ENCODE measurements at regions not wholly inside any gene's neighbourhood (a gene's known extent, or its start where the extent isn't known, plus 50 kb on each side); places are given as distances from the start of the nearest gene placed in this dataset.
"Not testable (repeated sequence)": the region's sequence is repeated elsewhere in the genome, so short reads cannot be mapped to it uniquely, and the experiment has no call there.

GRCh38 chr10:81145975-81146374, 608.3 kb downstream of the SH2D4B start:
- DNase-seq, result no peak
- intact Hi-C loops (cut with DNase I, micrococcal nuclease), result no loop called here
- ATAC-seq, result no peak

GRCh38 chr10:81146436-81146835, 608.7 kb downstream of the SH2D4B start:
- DNase-seq, result no peak
- ATAC-seq, result no peak
- intact Hi-C loops (cut with DNase I, micrococcal nuclease), result no loop called here

- ATAC-seq, result no peak
- intact Hi-C loops (cut with DNase I, micrococcal nuclease), result no loop called here
- DNase-seq, result no peak
These were observed 615.0 kb downstream of the SH2D4B start for GRCh38 chr10:81152656-81153055.

DNA sequence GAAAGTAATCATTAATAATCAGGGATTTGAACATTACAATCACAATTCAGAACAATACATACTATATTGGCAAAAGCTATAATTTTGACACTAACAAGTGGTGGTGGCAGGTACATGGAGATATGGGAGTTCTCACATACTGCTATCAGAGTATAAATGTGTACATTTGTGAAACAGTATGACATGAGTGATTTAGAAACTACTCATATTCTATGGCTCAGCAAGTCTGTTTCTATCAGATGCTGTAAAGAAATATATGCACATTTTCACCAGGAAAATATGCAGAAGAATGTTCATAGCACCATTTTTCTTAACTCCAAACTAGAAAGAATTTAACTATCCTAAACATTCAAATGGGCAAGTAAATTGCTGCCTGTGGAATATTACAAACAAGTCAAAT, 620.0 kb downstream of the SH2D4B start:
- DNase-seq (no peak), ATAC-seq (no peak)
- intact Hi-C loops (cut with DNase I, micrococcal nuclease), result no loop called here

DNA sequence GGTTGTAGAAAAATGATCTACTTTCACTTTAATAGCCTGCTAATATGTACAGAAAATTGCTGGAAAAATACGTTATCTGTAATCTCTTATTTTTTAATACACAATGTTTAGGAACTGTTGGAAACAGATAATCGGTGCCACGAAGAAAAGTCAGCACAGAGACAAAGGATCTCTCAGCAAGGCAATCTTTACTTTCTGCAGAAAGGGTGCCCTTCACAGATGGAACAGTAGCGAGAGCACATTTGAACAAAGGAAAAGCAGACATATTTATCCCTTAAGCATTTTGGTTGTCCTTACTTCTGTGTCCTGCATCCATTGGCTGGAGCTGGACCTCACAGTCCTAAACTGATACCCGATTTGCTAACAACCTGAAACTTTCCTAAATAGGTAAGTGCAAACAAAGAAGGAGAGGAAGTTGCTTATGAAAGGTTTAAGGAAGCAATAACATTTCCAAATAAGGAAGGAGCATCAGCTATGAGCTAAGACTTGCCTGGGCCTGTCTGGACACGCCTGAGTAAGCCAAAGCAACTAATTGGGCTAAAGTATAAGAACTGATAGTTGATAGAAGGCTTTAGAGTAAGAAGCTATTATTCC, 640.0 kb downstream of the SH2D4B start:
- ATAC-seq (no peak), DNase-seq (no peak)
- intact Hi-C loops (cut with DNase I, micrococcal nuclease), result no loop called here

DNA sequence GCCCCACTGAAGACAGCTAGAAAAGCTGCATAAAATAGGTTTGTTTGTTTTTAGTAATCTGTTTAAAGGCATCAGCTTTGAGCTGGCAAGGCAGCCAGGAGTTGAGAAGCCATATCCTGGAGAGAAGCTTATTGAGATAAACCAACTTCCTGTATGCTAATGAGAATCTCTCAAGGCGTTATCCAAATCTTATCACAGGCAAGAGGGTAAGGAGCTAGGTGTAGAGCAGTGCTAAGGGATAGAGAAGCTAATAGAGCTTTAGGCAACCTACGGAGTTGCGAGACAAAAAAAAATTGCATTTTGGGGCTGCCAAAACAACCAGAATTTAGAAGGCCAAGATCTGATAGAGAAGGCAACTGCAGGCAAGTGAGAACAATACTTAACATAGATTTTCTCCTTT, 641.6 kb downstream of the SH2D4B start:
- DNase-seq, result no peak
- intact Hi-C loops (cut with DNase I, micrococcal nuclease), result no loop called here
- ATAC-seq, result no peak

- intact Hi-C loops (cut with DNase I, micrococcal nuclease), result no loop called here
- peak; percentile 57 for ATAC-seq
- DNase-seq, result no peak
These were observed 642.2 kb downstream of the SH2D4B start for GRCh38 chr10:81179805-81180452.

GRCh38 chr10:81182296-81182695, 644.6 kb downstream of the SH2D4B start:
- DNase-seq, result no peak
- intact Hi-C loops (cut with DNase I, micrococcal nuclease), result no loop called here
- no peak for ATAC-seq

DNA sequence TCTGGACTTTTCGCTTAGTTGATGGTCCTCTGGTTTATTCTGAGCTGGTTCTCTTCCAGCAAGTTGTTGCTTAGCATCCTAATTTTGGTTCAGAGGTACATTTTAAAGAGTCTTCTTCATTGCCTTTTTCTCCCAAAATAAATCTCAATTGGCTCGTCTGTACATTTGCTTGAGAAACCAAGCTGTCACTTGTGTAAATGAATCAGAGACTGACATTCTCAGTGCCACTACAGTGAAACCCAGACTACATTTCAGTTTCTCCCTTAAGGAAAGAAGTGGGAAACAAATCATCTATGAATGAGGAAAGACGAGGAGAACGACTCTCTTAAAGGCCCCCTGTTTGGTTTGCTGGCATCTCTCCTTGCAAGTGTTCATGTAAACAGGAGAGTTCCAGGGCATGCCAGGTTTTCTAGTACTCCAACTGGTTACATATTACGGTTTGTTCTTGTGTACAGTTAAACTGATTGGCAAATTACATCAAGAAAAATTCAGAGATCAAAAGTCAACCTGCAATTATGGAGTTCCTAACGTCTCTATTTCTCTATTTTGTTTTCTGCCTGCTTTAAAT, 654.6 kb downstream of the SH2D4B start:
- ATAC-seq (no peak), DNase-seq (no peak)
- intact Hi-C loops (cut with DNase I, micrococcal nuclease), result no loop called here

- intact Hi-C loops (cut with DNase I, micrococcal nuclease), result no loop called here
- DNase-seq (no peak), ATAC-seq (no peak)
These were observed 663.1 kb downstream of the SH2D4B start for GRCh38 chr10:81200801-81201200.

DNA sequence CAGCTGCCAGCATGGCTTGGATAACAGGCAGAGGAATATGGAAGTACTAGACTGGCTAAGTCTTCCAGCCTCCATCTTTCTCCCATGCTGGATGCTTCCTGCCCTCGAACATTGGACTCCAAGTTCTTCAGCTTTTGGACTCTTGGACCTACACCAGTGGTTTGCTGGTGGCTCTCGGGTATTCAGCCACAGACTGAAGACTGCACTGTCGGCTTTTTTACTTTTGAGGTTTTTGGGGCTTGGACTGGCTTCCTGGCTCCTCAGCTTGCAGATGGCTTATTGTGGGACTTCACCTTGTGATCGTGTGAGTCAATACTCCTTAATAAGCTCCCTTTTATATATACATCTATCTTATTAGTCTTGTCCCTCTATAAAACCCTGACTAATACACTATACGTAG, 667.6 kb upstream of the NRG3 start:
- ATAC-seq; DNase-seq; intact Hi-C loops (cut with DNase I, micrococcal nuclease): not testable (repeated sequence)

DNA sequence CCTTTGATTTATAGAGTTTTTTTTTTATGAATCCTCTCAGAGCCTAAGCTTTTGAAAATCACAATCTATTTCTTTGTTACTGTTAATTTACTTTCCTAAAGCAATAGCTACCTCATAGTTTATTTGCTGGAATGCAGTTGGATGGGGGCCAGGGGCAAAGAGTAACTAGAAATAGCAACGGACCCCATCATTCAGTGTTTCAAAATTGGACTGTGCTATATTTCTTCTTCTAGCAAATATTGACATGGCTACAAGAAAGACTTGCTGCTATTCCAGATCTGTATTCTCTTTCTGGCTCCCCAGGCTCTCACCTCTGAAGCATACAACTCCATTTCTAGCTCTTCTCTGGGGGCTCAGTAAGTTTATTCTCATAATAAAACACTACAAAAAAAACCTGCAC, 661.6 kb upstream of the NRG3 start:
- DNase-seq (no peak), ATAC-seq (no peak)
- intact Hi-C loops (cut with DNase I, micrococcal nuclease), result no loop called here

- no peak for ATAC-seq
- intact Hi-C loops (cut with DNase I, micrococcal nuclease), result no loop called here
These were observed 659.5 kb upstream of the NRG3 start for GRCh38 chr10:81215498-81215897.

DNA sequence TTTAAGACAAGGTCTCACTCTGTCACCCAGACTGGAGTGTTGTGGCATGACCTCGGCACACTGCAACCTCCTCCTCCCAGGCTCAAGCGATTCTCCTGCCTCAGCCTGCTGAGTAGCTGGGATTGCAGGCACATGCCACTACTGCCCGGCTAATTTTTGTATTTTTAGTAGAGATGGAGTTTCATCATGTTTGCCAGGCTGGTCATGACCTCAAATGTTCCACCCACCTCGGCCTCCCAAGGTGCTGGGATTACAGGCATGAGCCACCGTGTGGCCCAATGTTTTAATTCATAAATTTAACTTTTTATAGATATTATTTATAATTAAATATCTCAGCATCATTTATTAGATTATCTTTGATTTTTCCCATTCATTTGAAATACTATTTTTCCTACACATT, 658.0 kb upstream of the NRG3 start:
- no peak for DNase-seq
- ATAC-seq, result no peak
- intact Hi-C loops (cut with DNase I, micrococcal nuclease), result no loop called here

More at GRCh38 chr10:81215498-81215897, 659.5 kb upstream of the NRG3 start:
- no peak for DNase-seq

DNA sequence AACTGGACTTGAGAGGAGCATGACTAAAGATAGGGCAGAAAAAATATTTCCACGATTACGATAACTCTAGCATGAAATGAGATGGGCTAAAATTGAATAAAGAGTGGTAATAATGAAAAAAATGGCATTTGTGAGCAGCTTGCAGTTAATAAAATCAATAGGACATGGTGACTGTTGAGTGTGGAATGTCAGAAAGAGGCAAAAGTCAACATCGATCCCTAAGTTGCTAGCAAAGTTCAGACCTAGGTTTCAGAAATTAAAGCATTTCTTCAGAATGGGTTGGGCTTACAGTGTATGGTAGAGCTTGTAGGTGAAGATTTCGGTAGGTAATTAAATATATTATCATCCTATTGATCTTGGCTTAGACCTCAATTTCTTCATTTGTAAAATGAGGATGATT, 656.7 kb upstream of the NRG3 start:
- intact Hi-C loops (cut with DNase I, micrococcal nuclease), result no loop called here
- ATAC-seq (no peak), DNase-seq (no peak)

DNA sequence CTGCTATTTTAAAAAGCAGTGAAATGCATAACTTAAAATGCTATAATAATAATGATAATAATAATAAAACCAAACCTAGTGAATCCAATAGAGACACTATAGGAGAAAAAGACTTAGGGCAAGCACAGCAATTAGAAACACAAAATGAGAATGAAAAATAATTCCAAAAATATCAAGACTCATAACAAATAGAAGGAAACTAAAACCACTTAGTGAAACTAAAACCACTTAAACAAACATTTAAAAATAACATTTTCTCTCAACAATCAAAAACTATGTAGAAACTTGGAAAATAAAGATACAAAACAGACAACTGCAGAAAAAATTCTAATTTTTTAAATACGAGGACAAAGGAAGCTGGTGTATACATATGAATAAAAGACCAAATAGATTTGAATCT, 655.2 kb upstream of the NRG3 start:
- ATAC-seq, result no peak
- DNase-seq, result no peak
- intact Hi-C loops (cut with DNase I, micrococcal nuclease), result no loop called here

GRCh38 chr10:81248886-81249285, 626.1 kb upstream of the NRG3 start:
- intact Hi-C loops (cut with DNase I, micrococcal nuclease), result no loop called here
- no peak for ATAC-seq
- no peak for DNase-seq

DNA sequence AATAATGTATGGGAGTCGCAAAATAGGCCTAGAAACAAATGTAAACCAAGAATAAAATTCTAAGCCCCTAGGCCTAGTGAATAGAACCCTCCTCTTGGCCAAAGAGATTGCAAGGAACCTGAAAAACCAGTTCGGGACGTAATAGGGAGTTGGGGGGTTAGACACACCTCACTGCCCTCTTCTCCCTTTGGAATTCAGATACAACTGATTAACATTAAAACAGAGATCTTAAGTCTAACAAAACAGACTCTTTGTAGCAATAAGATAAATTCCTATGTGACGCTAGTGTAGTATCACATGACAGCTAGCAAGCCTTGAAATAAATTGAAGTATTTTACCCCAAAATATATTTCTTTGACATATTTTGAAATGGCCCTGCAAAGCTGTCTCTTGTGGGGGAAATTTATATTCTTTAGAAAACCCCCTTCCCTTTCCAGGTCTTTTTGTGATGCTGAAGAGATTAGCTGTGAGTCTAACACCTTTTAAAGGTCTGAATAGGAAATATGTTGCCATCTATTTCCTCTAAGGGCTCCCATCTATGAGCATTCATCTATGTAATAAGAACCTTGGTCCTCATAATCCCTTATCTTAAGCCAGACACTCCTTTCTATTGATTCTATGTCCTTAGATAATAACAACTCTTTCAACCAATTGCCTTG, 623.4 kb upstream of the NRG3 start:
- no peak for DNase-seq
- intact Hi-C loops (cut with DNase I, micrococcal nuclease), result no loop called here
- no peak for ATAC-seq

DNA sequence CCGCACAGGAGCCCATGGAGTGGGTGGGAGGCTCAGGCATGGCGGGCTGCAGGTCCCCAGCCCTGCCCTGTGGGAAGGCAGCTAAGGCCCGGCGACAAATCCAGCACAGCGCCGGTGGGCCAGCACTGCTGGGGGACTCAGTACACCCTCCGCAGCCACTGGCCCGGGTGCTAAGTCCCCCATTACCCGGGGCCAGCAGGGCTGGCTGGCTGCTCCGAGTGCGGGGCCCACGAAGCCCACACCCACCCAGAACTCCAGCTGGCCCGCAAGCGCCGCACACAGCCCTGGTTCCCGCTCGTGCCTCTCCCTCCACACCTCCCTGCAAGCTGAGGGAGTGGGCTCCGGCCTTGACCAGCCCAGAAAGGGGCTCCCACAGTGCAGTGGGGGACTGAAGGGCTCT, 610.0 kb upstream of the NRG3 start:
- ATAC-seq; DNase-seq; intact Hi-C loops (cut with DNase I, micrococcal nuclease): not testable (repeated sequence)

GRCh38 chr10:81270051-81270450, 604.9 kb upstream of the NRG3 start:
- DNase-seq, result no peak
- ATAC-seq, result no peak
- intact Hi-C loops (cut with DNase I, micrococcal nuclease), result no loop called here
